GM13976 (cell line): ENCODE measurements at regions not wholly inside any gene's neighbourhood (a gene's known extent, or its start where the extent isn't known, plus 50 kb on each side); places are given as distances from the start of the nearest gene placed in this dataset.

Source experiments
- DNase-seq: peaks from one replicate; pipeline ENCODE4 v3.0.0; 2012; ENCODE audit warnings: low spot score
- CTCF ChIP-seq: IDR thresholded peaks from 2 replicates; pipeline ENCODE4 v1.5.1; 2012; ENCODE audit warnings: borderline replicate concordance, mild to moderate bottlenecking; ENCODE audit not compliant: insufficient read depth; ENCODE audit errors: extremely low read depth, missing control alignments, control extremely low read depth
- in situ Hi-C: fragments of 300-500 bp; cut with MboI; formaldehyde crosslinking; loops from one replicate; pipeline ENCODE4 v1.12.0; 2022; ENCODE audit warnings: low sequenced_read_pairs, mixed read lengths, inconsistent platforms; ENCODE audit not compliant: unreplicated experiment

GRCh38 chr7:52958621-52959140 lies 76.8 kb upstream of the POM121L12 start:
- in situ Hi-C loops = no loop called here
- DNase-seq = no peak
- TF ChIP-seq CTCF = no peak

DNA sequence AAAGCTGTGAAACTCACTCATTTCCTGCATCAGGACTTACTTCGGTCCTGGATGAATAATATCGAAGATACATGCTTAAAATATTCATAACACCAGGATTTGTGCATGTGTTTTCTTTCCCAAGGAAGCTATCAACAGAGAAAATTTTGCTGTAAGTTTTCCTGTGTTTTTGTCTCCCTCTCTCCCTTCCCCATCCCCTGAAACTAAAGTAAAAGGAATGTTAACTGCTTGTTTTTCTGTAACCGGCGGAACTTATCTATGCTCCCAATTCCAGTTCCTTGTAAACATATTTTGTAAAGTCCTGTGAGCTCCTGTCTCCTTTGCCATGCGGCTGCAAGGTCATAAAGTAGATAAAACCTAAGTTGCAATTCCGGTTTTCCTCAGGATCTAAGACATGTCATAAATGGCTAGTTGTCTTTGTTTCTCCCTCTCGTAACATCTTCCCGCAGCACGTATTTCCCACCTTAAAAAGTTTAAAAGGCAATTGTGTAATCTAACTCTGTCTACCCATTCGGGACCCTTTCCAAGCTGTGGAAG lies 79.0 kb upstream of the POM121L12 start:
- no peak for TF ChIP-seq CTCF
- in situ Hi-C loops = no loop called here
- no peak for DNase-seq

DNA sequence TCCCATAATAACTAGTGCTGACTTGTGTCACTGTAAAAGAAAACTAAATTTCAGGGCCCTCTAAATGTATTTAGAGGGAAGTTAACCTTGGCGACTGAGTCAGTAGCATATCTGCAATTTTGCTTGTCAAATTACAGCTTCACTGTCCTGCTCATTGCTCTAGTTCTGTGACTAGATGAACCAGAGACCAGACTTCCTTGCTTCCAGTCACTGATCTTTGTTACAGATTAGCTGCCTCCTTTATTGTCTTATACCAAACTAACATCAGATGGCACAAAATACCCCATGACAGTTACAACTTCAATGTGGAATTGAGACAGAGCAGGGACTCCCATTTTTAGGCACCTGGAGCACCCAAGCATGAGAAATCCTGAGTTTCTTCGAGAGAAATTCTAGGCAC lies 79.9 kb upstream of the POM121L12 start:
- TF ChIP-seq CTCF = no peak
- in situ Hi-C loops = no loop called here
- DNase-seq = no peak

DNA sequence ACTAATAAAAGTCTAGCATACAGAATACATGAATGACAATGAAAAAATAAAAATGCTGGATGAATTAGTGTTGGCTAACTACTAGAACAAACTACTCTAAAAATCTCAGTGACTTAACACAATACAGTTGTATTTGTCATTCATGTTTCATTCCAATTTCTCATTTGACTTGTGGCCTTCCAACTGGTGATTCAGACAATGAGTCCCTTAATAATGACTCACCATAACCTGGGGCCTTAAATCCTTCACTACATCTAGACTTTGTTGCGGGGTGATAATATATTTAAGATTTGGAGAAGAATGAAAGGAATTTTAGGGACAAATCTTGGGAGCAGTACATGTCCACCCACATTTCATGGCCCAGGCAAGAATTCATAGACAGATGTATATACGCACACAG lies 90.5 kb upstream of the POM121L12 start:
- DNase-seq = no peak
- in situ Hi-C loops = no loop called here
- TF ChIP-seq CTCF = no peak

- in situ Hi-C loops = no loop called here
- no peak for DNase-seq
- no peak for TF ChIP-seq CTCF
These were observed 95.0 kb upstream of the POM121L12 start for GRCh38 chr7:52940481-52940880.

DNA sequence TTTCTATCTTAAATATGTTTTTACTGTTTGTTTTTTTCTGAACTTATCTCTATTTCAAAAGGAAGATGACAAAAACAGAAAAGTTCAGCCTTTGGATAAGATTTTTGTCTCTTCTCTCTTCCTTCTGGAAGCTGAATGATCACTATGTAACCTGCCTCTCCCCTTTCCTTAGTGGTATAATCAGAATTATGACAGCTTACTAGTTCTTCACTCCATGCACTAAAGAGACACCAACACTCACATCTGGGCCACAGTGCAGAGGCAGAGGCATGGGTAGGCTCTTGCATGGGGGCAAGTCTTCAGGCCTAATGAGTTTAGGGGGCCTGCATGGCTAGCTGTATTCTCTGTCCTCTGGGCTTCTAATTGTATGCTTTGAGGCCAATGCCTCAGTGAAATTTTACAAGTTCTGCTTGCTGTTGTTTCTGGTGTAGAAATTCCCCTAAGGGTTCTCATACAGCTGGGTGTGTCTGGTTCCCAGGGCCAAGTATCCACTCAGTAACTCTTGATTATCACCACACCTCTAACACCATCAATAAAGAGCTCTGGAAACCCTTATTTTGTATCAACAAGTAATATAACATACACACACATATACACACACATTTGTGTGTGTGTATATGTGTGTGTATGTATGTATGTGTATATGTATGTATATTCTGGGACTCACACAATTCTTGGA lies 96.8 kb upstream of the POM121L12 start:
- in situ Hi-C loops = no loop called here
- TF ChIP-seq CTCF = no peak

More for the DNA sequence above, 96.8 kb upstream of the POM121L12 start:
- DNase-seq = no peak
